SK-N-MC (cell line): ENCODE measurements at regions not wholly inside any gene's neighbourhood (a gene's known extent, or its start where the extent isn't known, plus 50 kb on each side); places are given as distances from the start of the nearest gene placed in this dataset.

Experiments used
- EZH2 ChIP-seq: fragments of 200-600 bp; sonication (generic); IDR thresholded peaks from one replicate; pipeline ENCODE4 v1.6.1; 2017; ENCODE audit warnings: antibody characterized with exemption
- POLR2AphosphoS5 ChIP-seq: IDR thresholded peaks from 2 replicates; pipeline ENCODE4 v1.6.1; 2012; ENCODE audit warnings: mild to moderate bottlenecking, low read depth, low read length, borderline replicate concordance

DNA sequence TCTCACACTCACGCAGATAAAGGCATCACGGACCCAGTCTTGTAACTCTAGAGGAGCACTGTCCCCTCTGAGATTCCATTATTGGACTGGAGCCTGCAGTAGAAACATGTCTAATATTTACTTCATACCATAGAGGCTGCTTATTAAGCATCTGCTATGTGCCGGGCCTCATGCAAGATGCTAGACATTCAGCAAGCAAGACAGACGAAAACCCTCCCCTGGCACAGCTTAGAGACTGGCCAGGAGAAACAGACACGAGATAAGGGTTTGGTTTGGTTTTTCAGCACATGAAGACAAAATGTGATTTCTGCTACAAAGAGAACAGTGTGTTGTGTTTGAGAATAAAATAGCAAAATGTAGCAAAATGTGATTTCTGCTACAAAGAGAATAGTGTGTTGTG is 719.2 kb downstream of the MED13L start:
- TF ChIP-seq POLR2AphosphoS5: no peak
- no peak for TF ChIP-seq EZH2
